HS-27A (cell line): ENCODE measurements at regions not wholly inside any gene's neighbourhood (a gene's known extent, or its start where the extent isn't known, plus 50 kb on each side); places are given as distances from the start of the nearest gene placed in this dataset.

ENCODE experiments used
- DNase-seq: peaks from one replicate; pipeline ENCODE4 v3.0.0-alpha.2; 2012; ENCODE audit warnings: low read depth, missing footprints

DNA sequence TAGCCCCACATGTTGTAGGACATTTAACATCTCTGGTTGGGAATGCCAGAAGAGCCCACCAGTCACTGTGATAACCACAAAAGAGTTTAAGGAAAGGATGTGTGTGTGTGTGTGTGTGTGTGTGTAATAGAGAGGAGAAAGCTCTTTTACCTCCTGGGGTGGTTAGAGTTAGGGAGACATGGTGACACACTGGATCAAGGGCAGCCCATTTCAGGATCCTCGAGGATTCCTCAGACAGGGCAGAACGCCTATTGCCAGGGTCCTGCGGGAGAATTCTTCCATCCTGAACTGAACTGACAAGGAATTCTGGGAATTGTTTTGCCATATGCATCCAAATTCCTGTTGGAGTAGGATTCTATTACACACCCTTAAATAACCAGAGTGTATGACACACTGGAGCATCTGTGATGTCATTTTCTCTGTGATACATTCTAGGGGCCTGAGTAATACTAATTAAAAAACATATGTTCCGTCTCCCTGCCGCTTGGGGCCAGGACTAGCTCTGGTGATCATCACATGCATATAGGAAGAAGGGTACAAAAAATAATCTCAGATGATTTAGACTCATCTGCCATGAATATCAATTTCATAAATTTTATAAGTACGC lies 156.4 kb upstream of the MMADHC start:
- DNase-seq: peak; percentile 83

DNA sequence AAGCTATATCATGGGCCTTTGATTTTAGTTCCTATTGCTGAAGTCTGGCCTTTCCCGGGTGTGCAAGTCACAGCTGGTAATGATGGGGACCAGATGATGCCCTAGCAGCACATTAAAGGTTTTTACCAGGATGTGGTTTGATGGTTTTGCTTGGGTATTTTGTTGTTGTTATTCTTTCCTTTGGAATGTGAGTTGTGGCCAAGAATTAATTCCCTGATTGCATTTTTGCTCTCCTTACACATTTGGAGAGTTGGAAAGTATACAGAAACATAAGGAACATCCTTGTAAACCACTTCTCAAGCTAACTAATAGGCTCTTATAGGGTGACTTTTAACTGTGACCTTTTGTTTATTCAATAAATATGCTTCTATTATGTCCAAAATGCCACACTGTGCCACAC lies 154.1 kb upstream of the MMADHC start:
- peak; percentile 68 for DNase-seq

DNA sequence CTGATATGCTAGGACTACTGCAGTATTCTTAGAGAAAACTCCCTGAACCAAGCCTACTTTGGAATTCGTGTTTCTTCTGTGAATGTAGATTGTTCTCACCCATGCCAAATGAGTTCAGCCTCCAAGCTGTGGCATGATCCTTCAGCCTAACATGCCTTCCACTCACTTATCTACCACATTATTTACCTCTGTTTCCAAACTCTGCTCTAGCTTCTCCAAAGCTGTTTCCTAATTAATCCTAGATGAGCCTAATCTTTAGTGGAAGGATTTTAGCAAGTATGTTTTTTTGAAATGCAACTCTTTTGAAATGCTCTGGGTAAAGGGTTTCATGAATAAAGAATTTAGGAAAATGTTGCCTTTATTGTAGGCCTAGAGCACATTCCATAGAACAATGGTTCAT lies 152.9 kb upstream of the MMADHC start:
- DNase-seq: no peak

DNA sequence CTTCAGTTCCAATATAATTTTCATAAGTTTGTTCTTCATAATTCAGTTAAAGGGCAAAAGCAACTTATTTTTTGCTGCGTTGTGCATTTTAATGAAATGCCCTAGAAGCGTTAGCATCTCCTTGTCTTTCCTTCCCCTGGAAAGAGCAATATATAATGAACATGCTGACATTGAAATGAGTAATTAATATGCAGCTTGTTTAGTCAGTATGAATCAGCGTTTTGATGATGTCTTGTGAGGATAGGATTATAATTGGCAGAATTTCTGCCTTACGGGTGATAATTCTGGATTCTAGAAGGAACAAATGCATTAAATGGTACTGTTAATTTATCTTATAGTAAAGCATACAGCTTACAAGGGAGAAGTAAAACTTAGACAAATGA lies 152.3 kb upstream of the MMADHC start:
- no peak for DNase-seq

DNA sequence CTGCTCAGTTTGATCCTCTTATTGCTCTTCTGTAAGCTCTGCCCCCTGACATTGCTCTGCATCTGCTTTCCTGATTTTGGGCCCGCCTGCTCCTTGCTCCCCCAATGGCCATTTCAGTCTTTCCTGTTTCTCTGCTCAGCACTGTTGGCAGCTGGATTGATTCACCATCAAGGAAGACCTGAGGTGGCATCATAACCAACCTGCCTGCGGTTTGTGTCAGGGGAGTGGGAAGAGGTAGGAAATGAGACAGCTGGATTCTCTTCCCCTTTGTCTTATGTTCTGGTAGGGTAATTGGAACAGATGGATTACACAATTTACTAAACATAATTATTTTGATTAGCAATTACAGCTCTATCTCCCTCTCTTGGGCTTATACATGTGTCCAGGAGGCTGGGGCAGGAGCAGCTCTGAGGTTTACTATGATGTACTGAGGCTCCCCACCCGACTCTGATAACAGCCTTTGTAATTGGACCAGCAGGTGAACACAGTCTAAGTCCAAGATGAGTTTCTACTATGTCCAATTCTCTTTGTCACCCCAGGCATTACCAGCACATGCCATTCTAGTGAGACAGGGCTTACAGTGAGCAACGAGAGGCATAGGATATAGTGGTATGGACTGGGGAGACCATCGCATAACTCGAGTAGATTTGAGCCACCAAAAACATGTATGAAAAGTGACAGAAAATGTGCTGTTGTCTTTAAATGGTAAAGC lies 151.8 kb upstream of the MMADHC start:
- DNase-seq: no peak

DNA sequence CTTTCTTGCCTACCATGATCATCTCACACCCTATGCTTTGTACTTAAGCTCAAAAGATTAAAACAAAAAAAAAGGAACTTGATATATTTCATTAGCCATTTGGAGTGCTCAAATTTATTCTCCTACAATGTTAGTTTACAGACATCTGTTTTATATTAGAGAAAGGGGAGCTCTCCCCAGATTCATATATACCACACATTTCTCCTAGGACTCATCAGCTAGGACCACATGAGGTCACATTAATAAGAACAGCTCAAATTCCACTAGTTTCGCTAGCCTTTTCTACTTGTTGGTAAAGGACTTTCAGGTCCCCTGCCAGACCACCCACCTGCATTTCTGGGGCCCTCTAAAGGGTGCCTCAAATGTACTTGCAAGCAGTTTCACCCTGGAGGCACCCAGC lies 151.2 kb upstream of the MMADHC start:
- no peak for DNase-seq

DNA sequence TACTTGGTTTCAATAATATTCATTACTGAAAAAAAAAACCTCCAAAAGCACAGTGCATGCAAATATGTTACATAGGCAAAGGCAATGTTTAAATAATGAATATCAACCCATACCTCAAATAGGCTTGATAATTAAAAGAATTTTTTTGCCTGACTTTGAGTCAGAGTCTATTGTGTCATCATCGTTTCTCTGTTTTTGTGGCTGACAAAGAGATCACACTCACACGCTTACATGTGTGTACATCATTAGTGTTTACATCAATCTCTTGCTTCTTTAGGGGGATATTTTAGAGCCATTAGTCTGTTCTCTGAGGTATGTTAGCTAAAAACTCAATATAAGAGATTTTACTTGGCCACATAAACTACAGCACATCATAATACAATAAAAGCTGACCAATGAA lies 150.3 kb upstream of the MMADHC start:
- no peak for DNase-seq

DNA sequence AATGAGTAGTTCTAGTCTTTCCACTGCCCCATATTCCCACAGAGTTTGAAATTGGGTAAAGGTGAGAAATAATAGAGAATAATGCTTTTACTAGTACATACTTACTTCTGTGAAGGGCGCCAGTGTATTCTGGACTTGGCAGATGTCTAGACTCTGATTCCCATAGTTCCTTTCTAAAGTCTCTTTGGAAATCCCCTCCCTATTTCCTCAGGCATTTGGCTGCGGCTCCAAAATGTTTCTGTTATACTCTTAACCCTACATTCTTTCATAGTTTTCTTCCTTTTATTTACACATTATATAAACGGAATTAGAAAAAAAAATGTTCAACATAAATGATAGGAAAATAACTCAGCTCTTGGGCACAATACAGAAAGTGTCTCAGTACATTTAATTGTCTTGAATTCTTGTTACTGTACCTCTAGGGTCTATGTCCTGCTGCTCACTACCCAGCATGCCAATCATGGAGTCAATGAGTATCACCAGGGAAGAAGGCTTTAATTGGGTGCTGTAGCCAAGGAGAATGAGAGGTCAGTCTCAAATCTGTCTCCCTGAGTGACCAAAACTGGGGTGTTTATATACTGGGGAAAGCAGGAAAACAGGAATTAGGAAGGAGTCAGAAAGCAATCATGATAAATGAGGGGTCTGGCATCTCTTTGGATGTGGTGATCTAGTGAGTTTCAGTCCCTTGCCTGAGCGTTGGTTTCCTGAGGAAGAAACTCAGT lies 147.8 kb upstream of the MMADHC start:
- DNase-seq: no peak

DNA sequence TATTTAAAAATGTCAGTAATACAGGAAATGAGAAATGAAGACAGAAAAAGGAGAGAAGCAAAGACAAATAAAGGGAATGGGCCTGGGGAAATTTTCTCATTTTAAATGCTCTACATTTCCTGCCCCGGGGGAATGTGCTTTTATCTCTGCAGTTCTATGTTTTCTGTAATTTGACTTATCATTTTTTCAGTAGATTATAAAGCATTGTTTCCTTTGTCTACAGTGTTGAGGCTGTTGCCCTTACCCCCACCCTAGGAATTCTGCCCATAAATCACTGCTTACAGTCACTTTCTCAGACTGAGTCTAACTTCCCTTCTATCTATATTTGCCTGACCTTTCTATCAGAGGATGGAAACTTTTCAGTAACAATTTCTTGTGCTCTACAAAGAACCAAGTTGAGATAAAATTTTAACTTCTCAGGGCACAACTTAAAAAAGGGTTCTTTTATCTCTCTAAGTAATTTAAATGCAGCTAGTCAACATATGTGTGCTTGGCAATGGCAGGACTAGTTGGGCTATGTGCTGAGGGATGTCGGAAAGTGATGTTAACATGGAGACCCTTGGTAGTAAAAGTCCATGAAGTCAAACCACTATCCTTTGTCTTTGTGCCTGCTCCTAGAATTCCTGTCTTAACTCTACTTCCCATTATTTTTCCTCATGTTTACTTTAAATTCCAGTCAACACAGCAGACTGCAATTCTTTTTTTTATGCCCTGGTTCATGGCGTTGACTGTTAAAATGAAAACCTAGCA lies 146.5 kb upstream of the MMADHC start:
- DNase-seq: no peak

DNA sequence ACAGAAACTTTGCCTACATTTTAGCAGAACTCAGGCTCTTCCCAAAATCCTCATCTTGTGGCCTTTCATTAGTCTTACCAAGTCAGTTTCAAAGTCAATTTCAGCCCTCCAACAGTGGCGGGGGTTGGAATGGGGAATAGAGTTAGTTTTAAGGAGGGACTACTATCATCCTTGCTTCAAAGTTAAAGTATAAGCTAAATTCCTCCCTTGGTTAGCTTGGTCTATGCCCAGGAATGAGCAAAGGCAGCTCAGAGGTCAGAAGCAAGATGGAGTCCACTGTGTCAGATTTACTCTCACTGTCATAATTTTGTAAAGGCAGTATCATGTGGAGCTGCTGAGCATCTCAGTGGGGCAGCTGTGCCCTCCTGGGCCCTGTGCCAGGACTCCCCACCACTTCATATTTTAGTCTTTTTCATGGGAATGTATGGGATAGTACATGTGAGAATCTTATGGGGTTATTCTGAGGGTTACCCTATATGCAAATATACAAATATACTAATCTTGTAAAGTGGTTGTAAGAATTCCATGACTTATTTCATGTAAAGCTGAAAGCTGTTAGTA lies 145.2 kb upstream of the MMADHC start:
- DNase-seq: no peak

DNA sequence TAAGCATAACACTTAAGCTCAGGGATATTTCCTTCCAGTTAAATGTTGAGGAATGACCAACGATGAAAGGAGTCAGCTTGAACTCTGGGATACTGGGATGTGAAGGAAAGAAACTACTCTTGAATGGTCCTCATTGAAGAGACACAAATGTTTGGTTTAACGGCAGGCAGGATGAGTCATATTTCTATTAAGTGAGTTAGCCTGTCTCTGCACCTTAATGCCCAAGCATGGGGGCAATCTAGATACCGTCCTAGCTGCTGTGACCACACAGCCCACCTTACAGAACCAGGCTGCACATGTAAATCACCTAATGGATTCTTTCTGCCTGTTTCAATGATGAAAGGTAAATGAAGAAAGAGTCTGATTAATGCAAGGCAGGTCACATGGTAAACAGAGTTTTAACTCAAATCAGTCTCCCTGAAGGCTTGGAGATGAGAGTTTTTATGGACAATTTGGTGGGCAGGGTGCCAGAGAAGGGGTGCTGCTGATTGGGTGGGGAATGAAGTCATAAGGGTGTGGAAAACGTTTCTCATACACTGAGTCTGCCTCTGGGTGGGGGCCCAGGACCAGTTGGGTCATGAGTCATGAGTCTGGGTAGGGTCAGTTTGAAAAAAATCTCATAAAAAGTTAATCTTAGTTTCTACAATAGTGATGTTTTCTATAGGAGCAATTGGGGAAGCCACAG lies 144.6 kb upstream of the MMADHC start:
- peak; percentile 82 for DNase-seq

DNA sequence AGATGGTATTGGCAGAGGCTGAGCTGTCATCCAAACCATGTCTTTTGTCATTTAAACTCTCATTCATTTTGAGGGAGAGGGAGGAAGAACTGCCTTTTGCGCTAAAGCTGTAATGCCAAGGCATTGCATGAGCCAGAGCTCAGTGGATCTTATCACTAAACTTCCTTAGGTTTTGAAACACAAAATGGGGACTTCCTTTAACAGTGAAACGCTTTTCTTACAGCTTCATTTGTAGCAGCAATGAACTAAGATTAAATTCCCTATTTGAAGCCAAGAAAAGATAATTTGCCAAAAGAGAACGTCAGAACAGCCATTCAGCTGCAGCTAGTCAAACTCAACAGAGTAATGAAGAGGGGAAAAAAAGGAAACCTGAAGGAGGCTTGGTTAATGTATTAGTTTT lies 143.5 kb upstream of the MMADHC start:
- DNase-seq: no peak

DNA sequence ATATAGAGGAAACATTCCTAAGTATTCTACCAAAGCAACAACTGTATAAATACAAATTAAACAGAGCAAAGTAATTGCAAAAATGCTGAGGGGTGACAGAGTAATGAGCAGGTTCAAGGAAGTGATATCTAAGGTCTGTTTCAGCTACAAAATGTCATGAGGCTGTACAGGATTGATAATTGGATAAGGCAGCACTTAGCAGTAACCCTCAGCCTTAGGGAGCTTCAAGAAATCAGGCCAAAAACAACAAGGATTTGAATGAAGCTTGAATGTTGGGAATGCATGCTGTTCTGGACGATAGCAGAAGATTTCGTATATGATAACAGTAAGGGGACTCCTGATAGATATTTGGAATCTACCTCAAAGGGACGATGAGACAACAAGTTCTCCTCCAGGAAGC lies 142.0 kb upstream of the MMADHC start:
- no peak for DNase-seq

DNA sequence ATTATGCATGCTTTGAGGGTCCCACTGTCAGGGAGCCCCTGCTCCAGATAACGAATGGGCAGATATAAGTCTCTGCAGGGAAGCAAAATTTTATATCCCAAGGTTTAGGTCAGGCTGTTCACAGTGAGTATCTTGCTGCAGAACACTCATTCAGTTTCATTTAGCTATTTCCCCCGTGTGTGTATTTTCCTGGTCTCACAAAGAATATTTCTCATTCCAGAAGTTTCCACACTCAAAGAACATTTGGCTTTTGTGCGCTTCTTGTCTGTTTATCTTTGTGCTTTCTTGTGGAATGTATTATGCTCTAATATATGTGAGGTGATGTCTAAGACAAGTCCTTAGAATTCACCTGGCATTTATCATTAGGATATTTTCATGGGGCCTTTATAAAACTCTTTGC lies 140.4 kb upstream of the MMADHC start:
- DNase-seq: no peak

DNA sequence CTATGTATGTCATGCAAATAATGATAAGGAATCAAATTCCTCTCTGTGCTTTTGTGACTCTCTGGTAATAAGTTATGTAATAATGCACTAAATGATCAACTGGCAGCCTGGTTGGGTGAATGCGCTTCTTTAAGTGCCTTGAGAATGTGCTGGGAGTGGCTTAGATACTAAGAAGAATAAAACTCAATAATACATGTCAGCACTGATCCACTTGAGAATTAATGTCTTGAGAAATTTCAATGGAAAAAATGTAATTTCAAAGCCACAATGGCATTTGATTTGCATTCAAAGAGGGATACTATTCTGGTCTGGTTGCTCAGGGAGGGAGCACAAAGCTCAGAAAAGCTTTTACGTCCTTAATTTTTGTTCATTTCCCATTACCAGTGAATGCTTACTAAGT lies 137.7 kb upstream of the MMADHC start:
- no peak for DNase-seq

DNA sequence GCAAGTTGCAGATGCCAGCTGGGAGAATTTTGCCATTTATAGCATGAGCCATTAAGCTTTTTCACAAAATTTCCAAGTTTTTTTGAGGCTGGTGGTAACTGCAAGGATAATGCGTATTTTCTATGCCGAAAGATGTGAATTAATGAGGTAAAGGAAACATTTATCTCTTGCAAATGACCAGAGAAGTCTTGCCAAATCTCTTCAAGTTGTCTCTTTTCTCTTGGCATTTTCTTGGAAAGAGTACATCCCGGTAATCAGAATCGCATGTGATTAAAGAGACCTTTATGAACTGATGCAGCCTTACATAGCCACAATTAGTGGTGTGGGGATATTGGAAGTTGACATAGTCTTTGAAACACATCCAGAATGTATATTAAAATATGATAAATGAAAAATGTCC lies 136.5 kb upstream of the MMADHC start:
- no peak for DNase-seq

DNA sequence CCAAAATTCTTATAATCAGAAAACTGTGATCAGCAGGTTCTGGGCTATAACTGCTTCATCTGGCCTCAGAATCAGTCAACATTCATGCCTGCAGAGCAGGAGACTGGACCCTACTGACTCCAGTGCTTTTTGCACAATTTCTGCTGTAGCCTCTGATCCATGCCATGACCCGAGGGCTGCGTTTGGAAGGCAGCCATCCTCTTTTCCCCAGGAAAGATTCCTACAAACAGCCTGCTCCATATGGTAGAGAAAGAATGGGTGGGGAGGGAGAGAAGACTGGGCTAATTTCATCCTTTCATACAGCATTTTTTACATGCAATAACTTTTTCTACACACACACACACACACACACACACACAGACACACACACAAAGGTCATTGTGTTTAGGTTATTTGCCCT lies 133.0 kb upstream of the MMADHC start:
- no peak for DNase-seq

DNA sequence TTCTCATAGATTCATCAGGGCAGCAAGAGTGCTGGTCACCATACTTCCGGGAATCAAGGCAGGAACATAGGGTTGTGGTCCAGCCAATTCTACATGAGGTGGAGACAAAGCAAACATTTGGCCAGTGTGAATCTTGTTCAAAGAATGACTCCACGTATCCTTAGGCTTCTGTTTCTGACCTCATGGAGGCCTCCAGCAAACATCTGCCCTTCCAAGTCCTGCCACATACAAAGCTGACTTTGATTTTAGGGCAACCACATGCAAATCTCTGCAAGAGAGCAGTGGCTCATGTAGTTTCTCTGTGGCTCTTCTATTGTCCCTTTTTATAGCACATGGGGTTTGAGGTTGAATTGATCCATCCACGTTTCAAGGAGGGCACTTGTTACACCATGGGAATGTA lies 132.1 kb upstream of the MMADHC start:
- no peak for DNase-seq

DNA sequence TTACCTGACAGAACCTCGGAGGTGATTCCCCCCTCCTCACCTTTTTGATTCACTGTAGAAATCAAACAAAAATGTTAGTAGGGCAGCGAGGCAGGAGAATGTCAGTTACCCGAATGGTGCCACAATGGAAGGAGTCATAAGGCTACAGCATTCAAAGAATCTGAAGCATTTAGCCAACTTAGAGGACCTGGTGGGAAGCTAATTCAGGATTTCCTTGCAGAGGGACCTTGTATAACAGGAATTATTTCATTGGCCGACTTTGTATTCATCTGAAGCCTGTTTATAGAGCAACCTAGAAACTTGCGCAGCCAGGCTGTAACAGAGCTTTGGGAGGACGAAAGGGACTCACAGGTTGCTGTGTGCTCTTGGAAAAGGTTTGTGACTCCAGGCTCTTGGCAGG lies 129.1 kb upstream of the MMADHC start:
- no peak for DNase-seq

DNA sequence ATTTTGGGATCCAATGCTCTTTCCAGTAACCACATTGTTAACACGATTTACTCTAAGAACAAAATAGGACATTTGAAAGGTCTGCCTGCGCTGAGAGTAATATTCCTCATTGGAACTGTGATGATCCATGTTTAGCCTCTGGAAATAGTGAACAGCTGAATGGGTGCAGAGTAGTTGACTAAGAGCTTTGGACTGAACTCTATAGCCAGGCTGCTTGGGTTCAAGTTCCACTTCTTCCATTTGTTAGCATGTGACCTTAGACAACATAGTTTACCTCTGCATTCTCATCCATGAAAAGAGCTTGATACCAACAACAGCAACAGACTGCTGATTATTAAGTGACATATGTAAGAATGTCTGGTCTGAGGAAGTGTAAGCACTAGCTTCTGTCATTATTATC lies 128.3 kb upstream of the MMADHC start:
- DNase-seq: no peak

DNA sequence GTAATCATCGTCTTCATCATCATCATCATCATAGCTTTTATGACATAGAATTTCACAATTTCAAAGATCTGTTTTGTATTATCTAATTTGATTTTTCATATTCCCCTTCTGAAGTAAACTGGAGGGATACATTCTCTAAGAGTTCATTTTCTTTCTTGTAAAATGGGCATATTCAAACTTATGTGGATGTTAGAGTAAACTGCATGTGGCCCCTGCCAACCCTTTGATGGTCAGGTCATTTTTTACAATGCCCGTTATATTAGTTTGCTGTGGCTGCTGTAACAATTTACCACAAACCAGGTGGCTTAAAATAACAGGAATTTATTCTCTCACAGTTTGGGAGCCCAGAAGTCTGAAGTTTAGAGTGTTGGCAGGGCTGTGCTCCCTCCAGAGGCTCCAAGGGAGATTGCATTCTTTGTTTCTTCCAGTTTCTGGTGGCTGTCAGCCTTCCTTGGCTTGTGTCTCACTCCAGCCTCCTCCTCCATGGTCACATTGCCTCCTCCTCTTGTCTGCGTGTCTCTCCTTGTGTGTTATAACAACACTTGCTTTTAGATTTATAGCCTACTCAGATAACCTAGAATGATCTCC lies 127.5 kb upstream of the MMADHC start:
- peak; percentile 22 for DNase-seq
